ENCODE measurements at regions not wholly inside any gene's neighbourhood (a gene's known extent, or its start where the extent isn't known, plus 50 kb on each side); places are given as distances from the start of the nearest gene placed in this dataset.

DNA sequence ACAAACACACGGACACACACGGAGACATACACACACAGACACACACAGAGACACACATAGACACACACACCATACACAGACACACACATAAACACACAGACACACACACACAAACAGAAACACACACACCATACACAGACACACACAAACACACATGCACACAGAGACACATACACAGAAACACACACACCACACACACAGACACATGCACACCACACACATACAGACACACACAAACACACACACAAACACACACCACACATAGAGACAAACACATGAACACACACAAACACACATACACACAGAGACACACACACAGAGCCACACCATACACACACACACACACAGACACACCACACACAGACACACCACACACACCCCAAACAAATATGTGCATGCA lies 152.7 kb upstream of the FOXD4L5 start:
- Histone ChIP-seq H3K9me2 (ENCODE audit: insufficient read depth) (no peaks in the 10 kb centered on the region), H3K79me2 (ENCODE audit: insufficient read depth, low read length) (no peaks in the 10 kb centered on the region), H3K27me3 (ENCODE audit: insufficient read depth, low read length) (no peaks in the 10 kb centered on the region), H3K4me2 (ENCODE audit: low read length) (no peak overlapping the region), H3K27ac (ENCODE audit: low read depth, low read length) (no peak overlapping the region), H3K36me3 (ENCODE audit: control insufficient read depth in 1 of 2, insufficient read depth in 2 of 2, low read length in 2 of 2) (no peaks in the 10 kb centered on the region), H3K9ac (ENCODE audit: low read length) (no peak overlapping the region), H3K9me3 (ENCODE audit: control insufficient read depth in 1 of 2, insufficient read depth in 1 of 2, low read depth in 1 of 2, low read length in 2 of 2) (no peaks in the 10 kb centered on the region), H3K4me1 (ENCODE audit: control insufficient read depth in 1 of 2, insufficient read depth in 2 of 2, low read length in 2 of 2) (no peaks in the 10 kb centered on the region), H2AFZ (ENCODE audit: low read depth, low read length, poor library complexity, severe bottlenecking) (no peak overlapping the region), H4K20me1 (ENCODE audit: insufficient read depth) (no peaks in the 10 kb centered on the region), H3K4me3 (replicated peaks in 1 of 2; ENCODE audit: low read depth in 1 of 2, low read length in 2 of 2) (no peak overlapping the region)
- TF ChIP-seq EGR1 (IDR thresholded peaks at IDR 0.05; ENCODE audit: low read depth) (no peak), SIN3A (IDR thresholded peaks at IDR 0.05; ENCODE audit: low read depth) (no peak), JUND (IDR thresholded peaks at IDR 0.05) (no peak), YY1 (IDR thresholded peaks at IDR 0.05; ENCODE audit: extremely low read depth, insufficient replicate concordance, low read depth, low read length) (no peak), POLR2A (IDR thresholded peaks at IDR 0.05; ENCODE audit: borderline replicate concordance, extremely low read depth, insufficient read depth, insufficient read length) (no peak), POLR2AphosphoS5 (IDR thresholded peaks at IDR 0.05; ENCODE audit: low read depth, low read length) (no peak), SP1 (IDR thresholded peaks at IDR 0.05; ENCODE audit: low read depth) (no peak), ELF1 (IDR thresholded peaks at IDR 0.05; ENCODE audit: borderline replicate concordance, low read depth) (no peak), EZH2phosphoT487 (IDR thresholded peaks at IDR 0.05; ENCODE audit: borderline replicate concordance) (no peak), FOSL1 (IDR thresholded peaks at IDR 0.05; ENCODE audit: low read depth) (no peak), ZBTB33 (IDR thresholded peaks at IDR 0.05; ENCODE audit: extremely low read depth, insufficient replicate concordance, low read length) (no peak), REST (IDR thresholded peaks at IDR 0.05; ENCODE audit: low read depth) (no peak), CEBPB (IDR thresholded peaks at IDR 0.05; ENCODE audit: low read depth) (no peak)
- TF ChIP-seq, protein P1, sequence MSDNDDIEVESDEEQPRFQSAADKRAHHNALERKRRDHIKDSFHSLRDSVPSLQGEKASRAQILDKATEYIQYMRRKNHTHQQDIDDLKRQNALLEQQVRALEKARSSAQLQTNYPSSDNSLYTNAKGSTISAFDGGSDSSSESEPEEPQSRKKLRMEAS (IDR thresholded peaks at IDR 0.05), result no peak
- ChIA-PET RAD21 (ENCODE audit: low non-redundant PET in 1 of 2, low total read pairs in 2 of 2, uncharacterized antibody in 2 of 2, unreplicated experiment in 2 of 2) (no interaction called here), POLR2A (no interaction called here), CTCF (no interaction called here)
- DNase-seq (ENCODE audit: low read depth, low spot score) (no peak), ATAC-seq (no peak)
- BruUV-seq (replicated peaks), result no TSS peak
- intact Hi-C loops (cut with micrococcal nuclease), result no loop called here
